ENCODE measurements at regions not wholly inside any gene's neighbourhood (a gene's known extent, or its start where the extent isn't known, plus 50 kb on each side); places are given as distances from the start of the nearest gene placed in this dataset.

DNA sequence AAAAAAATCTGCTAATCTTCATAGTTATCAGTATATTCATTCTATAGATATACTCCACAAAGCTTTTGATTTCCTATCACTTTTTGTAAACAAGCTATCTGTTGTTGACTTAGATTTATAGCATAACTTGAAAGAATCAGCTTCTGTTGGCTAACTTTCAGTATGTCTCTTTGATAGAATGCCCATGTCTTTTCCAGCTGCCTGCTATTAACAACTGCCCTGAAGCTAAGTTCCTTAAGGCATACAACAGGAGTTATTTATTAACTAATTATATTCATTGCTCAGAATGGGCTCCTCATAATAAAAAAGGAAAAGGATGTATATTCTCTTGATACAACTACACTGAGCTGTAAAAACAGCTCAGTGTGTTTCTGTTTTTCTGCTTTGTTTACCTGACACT, 293.9 kb downstream of the TUSC7 start:
- Mint-ChIP-seq H3K9me3 (no peaks in the 10 kb centered on the region), H3K27ac (no peak overlapping the region), H3K36me3 (ENCODE audit: low read depth) (no peaks in the 10 kb centered on the region), H3K4me3 (no peak overlapping the region), H3K27me3 (ENCODE audit: insufficient read depth, low read depth, poor library complexity) (no peaks in the 10 kb centered on the region), H3K4me1 (no peaks in the 10 kb centered on the region)
- no peaks in the 10 kb centered on the region for H3K36me3 ChIP-seq (ENCODE audit: insufficient read depth)
- no peak overlapping the region for H2AFZ ChIP-seq
- H3K27ac ChIP-seq (ENCODE audit: low read depth), result no peak overlapping the region
- no peaks in the 10 kb centered on the region for H4K20me1 ChIP-seq (replicated peaks; ENCODE audit: insufficient read depth)
- ATAC-seq (no peak), DNase-seq (ENCODE audit: low spot score) (no peak)
- H3K4me3 ChIP-seq, result no peak overlapping the region
- no peaks in the 10 kb centered on the region for H3K79me2 ChIP-seq (replicated peaks; ENCODE audit: insufficient read depth)
- no peaks in the 10 kb centered on the region for H3K9me2 ChIP-seq (ENCODE audit: insufficient read depth)
- H3K4me1 ChIP-seq (ENCODE audit: insufficient read depth), result no peaks in the 10 kb centered on the region
- H3K4me2 ChIP-seq, result no peak overlapping the region
- H3K27me3 ChIP-seq (ENCODE audit: insufficient read depth), result no peaks in the 10 kb centered on the region
- no peak for TF ChIP-seq POLR2AphosphoS5 (IDR thresholded peaks at IDR 0.05; ENCODE audit: low read depth)
- no peaks in the 10 kb centered on the region for H3F3A ChIP-seq (replicated peaks; ENCODE audit: low read depth)

DNA sequence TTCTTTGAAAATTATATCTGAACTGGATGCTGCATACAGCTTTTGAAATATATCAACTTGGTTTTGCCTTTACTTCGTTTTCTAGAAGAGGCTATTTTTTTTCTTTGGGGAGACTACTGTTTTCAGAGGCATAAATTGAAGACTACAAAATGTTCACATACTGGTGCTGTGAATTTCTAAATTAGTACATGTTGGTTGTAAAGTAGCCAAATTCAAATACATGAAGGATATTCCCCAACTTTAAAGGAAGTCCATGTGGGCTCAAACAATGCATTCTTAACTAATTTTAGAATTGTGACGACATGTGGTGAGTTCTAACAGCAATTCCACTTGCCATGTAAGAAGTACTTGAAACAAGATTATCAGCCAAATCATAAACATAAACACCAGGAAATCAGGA, 295.7 kb downstream of the TUSC7 start:
- H3K4me3 ChIP-seq, result no peak overlapping the region
- no peak overlapping the region for H3K4me3 Mint-ChIP-seq
- no peak overlapping the region for H3K27ac ChIP-seq (ENCODE audit: low read depth)
- no peaks in the 10 kb centered on the region for H3K4me1 Mint-ChIP-seq
- no peaks in the 10 kb centered on the region for H3K27me3 ChIP-seq (ENCODE audit: insufficient read depth)
- no peaks in the 10 kb centered on the region for H3K36me3 ChIP-seq (ENCODE audit: insufficient read depth)
- no peak overlapping the region for H2AFZ ChIP-seq
- H3K27ac Mint-ChIP-seq, result no peak overlapping the region
- TF ChIP-seq, protein P1, sequence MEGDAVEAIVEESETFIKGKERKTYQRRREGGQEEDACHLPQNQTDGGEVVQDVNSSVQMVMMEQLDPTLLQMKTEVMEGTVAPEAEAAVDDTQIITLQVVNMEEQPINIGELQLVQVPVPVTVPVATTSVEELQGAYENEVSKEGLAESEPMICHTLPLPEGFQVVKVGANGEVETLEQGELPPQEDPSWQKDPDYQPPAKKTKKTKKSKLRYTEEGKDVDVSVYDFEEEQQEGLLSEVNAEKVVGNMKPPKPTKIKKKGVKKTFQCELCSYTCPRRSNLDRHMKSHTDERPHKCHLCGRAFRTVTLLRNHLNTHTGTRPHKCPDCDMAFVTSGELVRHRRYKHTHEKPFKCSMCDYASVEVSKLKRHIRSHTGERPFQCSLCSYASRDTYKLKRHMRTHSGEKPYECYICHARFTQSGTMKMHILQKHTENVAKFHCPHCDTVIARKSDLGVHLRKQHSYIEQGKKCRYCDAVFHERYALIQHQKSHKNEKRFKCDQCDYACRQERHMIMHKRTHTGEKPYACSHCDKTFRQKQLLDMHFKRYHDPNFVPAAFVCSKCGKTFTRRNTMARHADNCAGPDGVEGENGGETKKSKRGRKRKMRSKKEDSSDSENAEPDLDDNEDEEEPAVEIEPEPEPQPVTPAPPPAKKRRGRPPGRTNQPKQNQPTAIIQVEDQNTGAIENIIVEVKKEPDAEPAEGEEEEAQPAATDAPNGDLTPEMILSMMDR (conservative IDR thresholded peaks at IDR 0.05; ENCODE audit: low read depth in 2 of 2), result no peak
- no peak for TF ChIP-seq JUNB (IDR thresholded peaks at IDR 0.05; ENCODE audit: unreplicated experiment)
- no peak for TF ChIP-seq CREB1 (CRISPR knock-in tag; IDR thresholded peaks at IDR 0.05; ENCODE audit: low read depth)
- no peak for TF ChIP-seq POLR2AphosphoS5 (IDR thresholded peaks at IDR 0.05; ENCODE audit: low read depth)
- no peaks in the 10 kb centered on the region for H3K4me1 ChIP-seq (ENCODE audit: insufficient read depth)
- no peak for DNase-seq (ENCODE audit: low spot score)
- no peak for ATAC-seq
- H4K20me1 ChIP-seq (replicated peaks; ENCODE audit: insufficient read depth), result no peaks in the 10 kb centered on the region
- no peaks in the 10 kb centered on the region for H3F3A ChIP-seq (replicated peaks; ENCODE audit: low read depth)
- no peaks in the 10 kb centered on the region for H3K9me2 ChIP-seq (ENCODE audit: insufficient read depth)
- H3K79me2 ChIP-seq (replicated peaks; ENCODE audit: insufficient read depth), result no peaks in the 10 kb centered on the region
- H3K27me3 Mint-ChIP-seq (ENCODE audit: insufficient read depth, low read depth, poor library complexity), result no peaks in the 10 kb centered on the region
- no peak overlapping the region for H3K4me2 ChIP-seq
- H3K36me3 Mint-ChIP-seq (ENCODE audit: low read depth), result no peaks in the 10 kb centered on the region
- H3K9me3 Mint-ChIP-seq, result no peaks in the 10 kb centered on the region

DNA sequence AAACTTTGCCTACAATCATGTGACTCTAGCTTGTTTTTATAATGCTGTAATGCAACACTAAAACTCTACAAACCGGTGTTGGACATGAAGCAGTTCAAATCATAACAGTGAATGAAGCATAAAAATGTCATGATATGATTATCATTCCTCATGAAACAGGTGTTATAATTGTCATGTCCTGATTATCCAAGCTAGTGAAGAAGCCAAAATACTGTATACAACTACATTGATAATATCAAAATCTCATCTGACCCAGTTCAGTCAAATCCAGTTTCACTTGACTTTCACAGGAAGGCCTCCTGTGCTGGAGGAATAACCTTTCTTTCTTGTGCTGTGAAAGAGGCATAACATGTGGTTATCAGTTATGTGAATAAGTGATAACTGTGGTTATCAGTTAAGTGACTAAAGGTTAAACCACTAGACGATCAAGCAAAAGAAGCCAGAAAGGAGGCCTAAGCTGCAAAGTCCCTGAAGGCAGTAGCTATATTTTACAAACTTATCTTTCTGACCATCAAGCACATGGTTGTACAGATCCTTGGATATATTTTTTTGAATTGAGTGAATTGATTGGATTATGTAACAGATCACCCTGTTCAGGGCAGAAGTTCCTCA, 296.4 kb downstream of the TUSC7 start:
- Mint-ChIP-seq H3K4me3 (no peak overlapping the region), H3K9me3 (no peaks in the 10 kb centered on the region), H3K4me1 (no peaks in the 10 kb centered on the region), H3K36me3 (ENCODE audit: low read depth) (no peaks in the 10 kb centered on the region), H3K27ac (no peak overlapping the region), H3K27me3 (ENCODE audit: insufficient read depth, low read depth, poor library complexity) (no peaks in the 10 kb centered on the region)
- H3K27me3 ChIP-seq (ENCODE audit: insufficient read depth), result no peaks in the 10 kb centered on the region
- no peak overlapping the region for H3K4me3 ChIP-seq
- H3F3A ChIP-seq (replicated peaks; ENCODE audit: low read depth), result no peaks in the 10 kb centered on the region
- no peaks in the 10 kb centered on the region for H3K36me3 ChIP-seq (ENCODE audit: insufficient read depth)
- H3K9me2 ChIP-seq (ENCODE audit: insufficient read depth), result no peaks in the 10 kb centered on the region
- H3K4me2 ChIP-seq, result no peak overlapping the region
- TF ChIP-seq NANOG (IDR thresholded peaks at IDR 0.05; ENCODE audit: borderline replicate concordance) (no peak), CREB1 (CRISPR knock-in tag; IDR thresholded peaks at IDR 0.05; ENCODE audit: low read depth) (no peak), JUNB (IDR thresholded peaks at IDR 0.05; ENCODE audit: unreplicated experiment) (no peak), STAT1 (IDR thresholded peaks at IDR 0.05; ENCODE audit: unreplicated experiment) (no peak)
- TF ChIP-seq, protein P2, sequence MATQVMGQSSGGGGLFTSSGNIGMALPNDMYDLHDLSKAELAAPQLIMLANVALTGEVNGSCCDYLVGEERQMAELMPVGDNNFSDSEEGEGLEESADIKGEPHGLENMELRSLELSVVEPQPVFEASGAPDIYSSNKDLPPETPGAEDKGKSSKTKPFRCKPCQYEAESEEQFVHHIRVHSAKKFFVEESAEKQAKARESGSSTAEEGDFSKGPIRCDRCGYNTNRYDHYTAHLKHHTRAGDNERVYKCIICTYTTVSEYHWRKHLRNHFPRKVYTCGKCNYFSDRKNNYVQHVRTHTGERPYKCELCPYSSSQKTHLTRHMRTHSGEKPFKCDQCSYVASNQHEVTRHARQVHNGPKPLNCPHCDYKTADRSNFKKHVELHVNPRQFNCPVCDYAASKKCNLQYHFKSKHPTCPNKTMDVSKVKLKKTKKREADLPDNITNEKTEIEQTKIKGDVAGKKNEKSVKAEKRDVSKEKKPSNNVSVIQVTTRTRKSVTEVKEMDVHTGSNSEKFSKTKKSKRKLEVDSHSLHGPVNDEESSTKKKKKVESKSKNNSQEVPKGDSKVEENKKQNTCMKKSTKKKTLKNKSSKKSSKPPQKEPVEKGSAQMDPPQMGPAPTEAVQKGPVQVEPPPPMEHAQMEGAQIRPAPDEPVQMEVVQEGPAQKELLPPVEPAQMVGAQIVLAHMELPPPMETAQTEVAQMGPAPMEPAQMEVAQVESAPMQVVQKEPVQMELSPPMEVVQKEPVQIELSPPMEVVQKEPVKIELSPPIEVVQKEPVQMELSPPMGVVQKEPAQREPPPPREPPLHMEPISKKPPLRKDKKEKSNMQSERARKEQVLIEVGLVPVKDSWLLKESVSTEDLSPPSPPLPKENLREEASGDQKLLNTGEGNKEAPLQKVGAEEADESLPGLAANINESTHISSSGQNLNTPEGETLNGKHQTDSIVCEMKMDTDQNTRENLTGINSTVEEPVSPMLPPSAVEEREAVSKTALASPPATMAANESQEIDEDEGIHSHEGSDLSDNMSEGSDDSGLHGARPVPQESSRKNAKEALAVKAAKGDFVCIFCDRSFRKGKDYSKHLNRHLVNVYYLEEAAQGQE (IDR thresholded peaks at IDR 0.05; ENCODE audit: unreplicated experiment), result no peak
- ATAC-seq (no peak), DNase-seq (ENCODE audit: low spot score) (no peak)
- H2AFZ ChIP-seq, result no peak overlapping the region
- no peaks in the 10 kb centered on the region for H3K4me1 ChIP-seq (ENCODE audit: insufficient read depth)
- H4K20me1 ChIP-seq (replicated peaks; ENCODE audit: insufficient read depth), result no peaks in the 10 kb centered on the region
- H3K27ac ChIP-seq (ENCODE audit: low read depth), result no peak overlapping the region
- no peaks in the 10 kb centered on the region for H3K79me2 ChIP-seq (replicated peaks; ENCODE audit: insufficient read depth)

Data from GM23338 (cell line).